GM21529 (cell line): ENCODE measurements at regions not wholly inside any gene's neighbourhood (a gene's known extent, or its start where the extent isn't known, plus 50 kb on each side); places are given as distances from the start of the nearest gene placed in this dataset.

Experiments
- ATAC-seq: cut with Tn5 transposase; IDR thresholded peaks from one replicate; pipeline ENCODE4 v1.9.1; 2021; ENCODE audit not compliant: unreplicated experiment

DNA sequence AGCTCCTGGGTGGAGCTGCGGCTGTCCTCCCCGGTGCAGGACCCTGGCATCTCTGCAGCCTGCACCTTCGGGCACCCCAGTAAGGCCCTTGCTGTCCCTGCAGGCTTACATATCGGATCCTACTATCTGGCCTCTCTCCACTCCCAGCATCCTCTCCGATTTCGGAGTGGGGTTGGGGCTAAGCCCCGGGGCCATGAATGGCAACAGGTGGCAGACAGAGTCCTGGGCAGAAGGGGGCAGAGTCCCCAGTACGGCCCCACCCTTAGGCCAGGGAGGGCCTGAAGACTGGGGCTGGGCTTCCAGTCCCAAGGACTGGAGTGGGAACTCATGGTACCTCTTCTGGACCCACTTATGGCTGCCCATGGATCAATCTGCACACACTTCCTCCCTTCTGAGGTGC, 180.4 kb upstream of the MC4R start:
- ATAC-seq, result no peak

DNA sequence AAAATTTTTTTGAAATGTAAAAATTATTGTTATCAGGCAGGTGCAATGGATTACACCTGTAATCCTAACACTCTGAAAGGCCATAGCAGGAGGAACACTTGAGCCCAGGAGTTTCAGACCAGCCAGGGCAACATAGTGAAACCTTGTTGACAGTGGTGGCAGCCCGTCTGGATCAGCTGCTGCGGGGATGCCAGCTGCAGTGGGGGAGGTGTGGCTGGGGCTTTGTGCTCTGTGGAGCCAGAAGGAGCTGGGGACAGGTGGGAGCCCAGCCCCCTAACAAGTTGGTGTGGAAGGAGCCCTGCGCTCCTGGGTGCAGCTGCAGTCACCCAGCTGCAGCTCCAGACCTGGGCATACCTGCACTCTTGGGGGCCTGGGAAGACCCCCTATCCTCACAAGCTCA, 182.4 kb upstream of the MC4R start:
- ATAC-seq, result no peak

DNA sequence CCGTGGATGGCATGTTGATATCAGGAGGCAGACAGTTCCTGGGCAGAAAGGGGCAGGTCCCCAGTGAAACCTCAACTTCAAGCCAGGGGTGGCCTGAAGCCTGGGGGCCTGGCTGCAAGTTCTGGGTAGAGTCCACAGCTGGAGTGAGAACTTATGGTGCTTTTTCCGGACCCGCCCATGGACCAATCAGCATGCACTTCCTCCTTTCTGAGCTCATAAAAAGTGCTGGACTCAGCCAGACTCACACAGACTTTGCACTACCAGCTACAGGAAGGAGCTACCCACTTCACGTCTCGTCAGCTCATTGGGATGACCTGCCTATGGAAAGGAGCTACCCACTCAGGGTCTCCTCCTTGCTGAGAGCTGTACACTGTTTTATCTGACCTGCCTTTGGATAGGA, 183.1 kb upstream of the MC4R start:
- ATAC-seq, result no peak

DNA sequence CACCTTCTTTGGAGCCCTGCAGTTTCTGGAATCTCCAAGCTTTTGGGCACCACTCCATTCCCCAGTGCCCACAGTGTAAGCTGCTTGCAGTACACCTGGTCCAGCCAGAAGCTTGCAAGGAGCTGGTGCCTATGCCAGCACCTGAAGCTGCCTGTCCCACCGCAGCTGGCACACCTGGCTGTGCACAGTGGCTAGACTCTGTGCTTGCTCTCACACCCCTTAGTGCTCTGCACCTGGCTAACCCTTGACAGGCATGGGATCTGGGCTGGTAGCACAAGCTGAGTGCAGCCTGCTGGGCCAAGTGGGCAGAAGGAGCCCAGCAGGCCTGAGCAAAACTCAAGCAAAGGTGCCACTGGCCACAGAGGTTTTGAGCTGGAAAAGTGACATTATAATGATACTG, 183.8 kb upstream of the MC4R start:
- no peak for ATAC-seq

DNA sequence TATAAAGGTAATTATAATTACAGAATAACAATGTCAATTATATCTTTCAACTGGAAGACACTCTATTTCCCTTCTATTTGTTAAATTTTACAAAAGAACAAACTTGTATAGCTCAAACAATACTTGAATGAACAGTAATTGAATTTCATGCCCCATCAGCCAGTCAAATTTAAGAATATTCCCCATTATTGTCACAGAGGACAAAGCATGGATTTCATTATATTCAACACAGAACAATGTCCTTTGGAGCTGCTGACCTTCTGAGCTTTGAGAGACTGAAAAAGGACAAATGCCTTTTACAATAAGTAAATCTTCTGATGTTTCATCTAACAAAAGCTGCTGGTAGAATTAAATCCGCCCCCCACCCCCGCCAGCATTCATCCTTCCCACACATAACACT, 187.5 kb upstream of the MC4R start:
- ATAC-seq, result no peak

DNA sequence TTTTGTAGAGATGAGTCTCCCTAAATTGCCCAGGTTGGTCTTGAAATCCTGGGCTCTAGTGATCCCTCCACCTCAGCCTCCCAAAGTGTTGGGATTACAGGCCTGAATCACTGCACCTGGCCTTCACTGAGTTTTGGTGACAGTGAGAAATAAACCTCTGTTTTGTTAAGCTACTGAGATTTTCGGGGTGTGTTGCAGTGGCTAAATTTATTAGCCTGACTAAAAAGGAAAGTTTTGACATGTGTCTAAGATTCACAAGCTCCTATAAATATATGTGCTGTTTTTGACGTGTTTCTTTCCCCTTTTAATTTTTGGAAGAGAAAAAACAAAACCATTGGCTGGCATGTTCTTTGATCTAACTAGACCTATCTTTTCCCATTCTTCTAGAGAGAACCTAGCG, 190.5 kb upstream of the MC4R start:
- ATAC-seq, result no peak

DNA sequence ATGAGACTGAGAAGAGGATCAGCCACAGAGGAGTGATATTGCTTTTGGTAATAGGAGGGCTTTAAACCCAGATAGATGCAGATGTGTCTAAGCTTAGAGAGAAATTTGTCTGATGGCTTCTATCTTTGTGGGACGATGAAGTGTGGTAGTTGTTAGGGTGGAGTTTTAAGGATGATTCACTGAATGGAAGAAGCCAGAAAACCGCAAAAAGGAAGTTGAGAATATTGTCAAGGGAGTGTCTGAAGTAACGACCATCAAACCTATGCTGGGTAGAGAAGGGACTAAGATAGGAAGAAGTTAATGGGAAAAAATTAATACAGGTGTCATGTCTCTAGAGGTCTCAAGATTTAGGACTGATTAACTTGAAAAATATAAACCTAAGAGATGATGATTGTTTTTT, 195.6 kb upstream of the MC4R start:
- no peak for ATAC-seq

DNA sequence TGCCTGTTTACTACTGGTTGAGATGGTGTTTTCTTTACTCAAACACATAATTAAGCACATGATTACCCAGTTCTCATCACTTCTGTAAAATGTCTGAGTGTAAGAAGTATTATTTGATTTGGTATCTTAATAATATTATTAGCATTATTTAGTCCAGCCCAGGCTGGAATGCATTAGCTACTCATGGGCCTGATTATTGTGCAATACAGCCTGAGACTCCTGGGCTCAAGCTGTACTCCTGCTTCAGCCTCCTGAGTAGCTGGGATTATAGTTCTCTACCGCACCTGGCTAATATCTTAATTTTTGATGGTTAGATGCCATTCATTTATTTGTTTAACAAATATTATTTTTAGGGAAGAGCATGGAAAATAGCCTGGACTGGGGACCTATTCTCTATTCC, 197.6 kb upstream of the MC4R start:
- ATAC-seq, result no peak

DNA sequence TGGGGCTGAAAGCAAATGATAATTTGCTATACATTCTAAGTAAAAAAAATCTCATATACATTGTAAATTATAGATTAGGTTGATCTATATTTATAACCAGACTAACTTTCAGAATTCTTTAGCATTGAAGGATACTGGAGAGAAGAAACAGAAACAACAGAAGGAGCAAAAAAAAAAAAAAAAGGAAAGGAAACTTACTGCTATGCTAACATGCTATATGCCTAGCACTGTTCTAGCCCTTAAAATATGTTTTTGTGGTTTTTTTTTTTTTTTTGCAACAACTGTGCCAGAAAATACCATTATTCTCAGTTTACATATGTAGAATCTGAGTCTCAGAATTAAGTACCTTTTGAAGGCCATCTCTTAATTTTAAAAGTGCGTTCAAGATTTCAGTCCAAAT, 204.9 kb upstream of the MC4R start:
- no peak for ATAC-seq

DNA sequence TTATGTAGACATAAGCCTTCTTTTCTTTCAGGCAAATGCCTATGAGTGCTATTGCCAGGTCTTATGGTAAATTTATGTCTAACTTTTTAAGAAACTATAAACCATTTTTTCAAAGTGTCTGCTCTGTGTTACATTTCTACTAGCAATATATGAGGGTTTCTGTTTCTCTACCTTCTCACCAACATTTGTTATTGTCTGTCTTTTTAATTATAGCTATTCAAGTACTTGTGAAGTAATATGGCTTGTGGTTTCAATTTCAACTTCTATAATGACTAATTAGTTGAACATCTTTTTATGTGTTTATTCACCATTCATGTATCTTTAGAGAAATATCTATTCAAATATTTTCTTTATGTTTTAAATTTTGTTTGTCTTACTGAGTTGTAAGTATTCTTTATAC, 213.1 kb upstream of the MC4R start:
- ATAC-seq, result no peak

DNA sequence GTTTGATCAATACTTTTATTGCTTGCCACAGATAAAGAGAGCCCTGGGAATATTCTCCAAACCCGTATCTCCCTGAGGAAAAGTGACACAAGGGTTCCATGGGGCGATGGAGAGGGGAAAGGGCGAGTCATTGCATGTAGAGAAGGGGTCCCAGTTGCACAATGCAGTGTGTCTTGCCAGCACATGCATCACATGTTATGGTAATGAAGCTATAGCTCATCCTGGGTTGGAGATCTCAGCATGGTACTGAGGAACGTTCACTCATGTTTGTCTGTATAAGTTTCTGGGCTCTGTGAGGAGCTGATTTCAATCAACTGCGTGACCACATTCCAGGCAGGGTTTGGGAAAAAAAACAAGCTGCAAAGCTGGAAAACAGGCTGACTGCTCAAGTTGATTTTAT, 220.7 kb upstream of the MC4R start:
- ATAC-seq, result no peak

DNA sequence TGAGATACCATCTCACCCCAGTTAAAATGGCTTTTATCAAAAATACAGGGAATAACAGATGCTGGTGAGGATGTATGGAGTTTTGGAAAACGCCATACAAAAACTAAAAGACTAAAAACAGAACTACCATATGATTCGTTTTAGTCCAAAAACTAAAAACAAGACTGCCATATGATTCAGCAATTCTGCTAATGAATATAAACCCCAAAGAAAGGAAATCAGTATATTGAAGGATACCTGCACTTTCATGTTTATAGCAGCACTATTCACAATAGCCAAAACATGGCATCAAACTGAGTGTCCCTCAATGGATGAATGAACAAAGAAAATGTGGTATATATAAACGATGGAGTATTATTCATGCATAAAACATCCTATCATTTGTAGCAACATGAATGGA, 224.4 kb upstream of the MC4R start:
- ATAC-seq, result no peak

DNA sequence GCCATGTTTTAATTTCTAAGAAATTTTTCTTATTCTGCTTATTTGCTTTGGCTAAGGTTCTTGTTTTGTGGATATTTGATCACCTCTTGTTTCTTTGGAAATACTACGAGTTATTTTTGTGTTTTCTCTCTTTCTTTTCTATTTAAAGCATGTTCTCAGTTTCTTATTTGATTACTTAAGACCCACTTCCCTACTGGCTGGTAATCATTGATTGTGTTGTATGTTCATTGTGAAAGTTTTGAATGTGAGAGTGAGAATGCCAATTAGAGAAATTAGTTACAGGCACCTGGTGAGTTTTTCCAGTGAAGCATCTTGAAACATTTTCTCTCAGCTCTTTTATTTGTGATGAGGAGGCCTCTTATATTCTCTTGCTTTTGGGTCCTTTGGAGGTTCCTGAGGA, 226.7 kb upstream of the MC4R start:
- ATAC-seq, result peak; percentile 93

DNA sequence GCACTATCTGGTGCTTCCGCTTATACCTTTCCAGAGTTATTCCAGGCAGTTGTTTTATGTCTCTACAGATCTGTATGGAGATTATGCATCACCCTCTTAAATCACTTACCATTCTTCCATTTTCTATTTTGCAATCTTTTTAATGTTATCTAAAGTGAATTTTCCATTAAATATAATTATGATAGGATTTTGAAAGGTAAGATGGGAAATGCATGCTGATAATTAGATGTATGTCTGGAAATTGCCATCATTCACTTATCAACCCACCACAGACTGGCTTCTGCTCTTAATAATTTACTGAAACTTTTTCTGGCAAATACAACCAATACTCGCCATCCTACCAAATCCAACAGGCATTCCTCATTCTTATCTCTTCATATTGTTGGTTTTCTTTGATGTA, 227.4 kb upstream of the MC4R start:
- no peak for ATAC-seq

DNA sequence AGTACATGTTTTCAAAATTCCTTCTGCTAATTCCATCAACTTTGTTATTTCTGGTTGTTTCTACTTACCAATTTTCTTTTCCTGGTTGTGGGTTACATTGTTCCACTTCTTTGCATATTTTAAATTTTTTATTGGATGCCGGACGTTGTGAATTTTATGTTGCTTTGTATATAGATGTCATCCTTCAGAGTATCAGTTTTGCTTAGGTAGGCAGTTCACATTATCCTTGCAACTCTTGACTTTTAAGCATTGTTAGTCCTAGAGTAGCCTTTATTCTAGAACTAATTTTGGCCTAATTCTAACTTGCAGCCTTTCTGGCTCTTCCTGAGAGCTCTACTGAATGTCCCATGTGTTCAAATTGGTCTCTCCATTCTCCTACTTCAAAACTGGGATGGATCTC, 228.7 kb upstream of the MC4R start:
- ATAC-seq, result no peak

DNA sequence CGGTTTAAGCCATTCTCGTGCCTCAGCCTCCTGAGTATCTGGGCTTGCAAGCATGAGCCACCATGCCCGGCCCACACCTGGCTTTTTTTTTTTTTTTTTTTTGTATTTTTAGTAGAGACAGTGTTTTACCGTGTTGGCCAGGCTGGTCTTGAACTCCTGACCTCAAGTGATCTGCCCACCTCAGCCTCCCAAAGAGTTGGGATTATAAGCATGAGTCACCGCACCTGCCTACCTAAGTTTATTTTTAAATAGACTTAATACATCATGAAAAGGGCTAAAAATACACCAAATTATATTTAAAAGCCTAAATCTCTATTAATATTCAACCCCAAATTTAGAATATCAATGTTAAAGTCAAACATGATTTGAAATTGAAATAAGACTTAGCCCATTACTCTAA, 250.8 kb upstream of the MC4R start:
- no peak for ATAC-seq

DNA sequence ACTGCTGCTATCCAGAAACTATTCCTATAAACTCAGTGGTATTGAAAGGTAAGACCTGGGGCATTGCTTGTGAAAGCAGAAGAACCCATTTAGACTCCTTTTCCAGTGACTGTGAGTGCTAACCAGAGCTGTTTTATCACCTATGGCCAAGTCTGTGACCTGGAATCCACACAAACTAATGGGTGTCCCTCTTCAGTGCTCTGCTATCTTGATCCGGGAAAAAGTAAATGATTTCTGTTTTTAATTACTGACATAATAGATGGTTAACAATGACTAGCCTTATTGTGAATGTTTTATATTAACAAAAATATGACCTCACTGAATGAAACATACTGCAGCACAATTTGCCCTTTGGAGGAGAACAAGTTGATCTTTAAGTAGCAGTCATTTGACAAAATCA, 251.6 kb upstream of the MC4R start:
- no peak for ATAC-seq

DNA sequence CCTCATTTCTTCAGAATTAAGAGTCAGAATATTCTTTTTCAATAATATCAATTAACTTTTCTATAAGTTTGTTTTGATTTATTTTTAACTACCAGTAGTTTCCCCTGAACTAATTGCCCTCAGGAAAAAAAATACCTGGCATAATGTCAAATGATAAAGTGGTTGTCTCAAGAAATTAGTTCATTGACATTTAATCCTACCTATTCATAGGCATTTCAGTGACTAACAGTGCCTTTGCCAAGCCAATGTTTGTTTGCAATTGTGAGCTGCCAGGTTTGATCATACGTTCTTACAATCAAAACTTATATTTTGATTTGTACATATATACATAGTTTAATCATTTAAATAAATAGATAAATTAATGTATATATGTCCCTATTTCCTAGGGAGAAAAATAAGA, 267.3 kb upstream of the MC4R start:
- ATAC-seq, result no peak

DNA sequence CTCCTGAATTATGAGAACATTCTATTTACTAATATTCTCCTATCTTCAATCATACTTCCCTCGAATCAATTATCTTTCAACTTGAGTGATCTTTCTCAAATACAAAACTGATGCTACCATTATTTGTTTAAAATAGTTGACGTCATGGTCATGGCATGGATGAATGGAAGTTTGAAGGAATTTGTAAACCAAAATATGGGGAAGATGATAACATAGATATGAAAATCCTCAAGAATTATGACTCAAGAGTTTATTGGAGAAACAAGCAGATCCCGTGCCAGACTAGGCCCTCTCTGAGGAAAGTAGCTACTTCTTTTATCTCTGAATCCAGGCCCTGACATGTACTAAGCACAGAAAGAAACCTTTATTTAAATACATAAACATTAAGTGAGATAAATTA, 270.4 kb upstream of the MC4R start:
- no peak for ATAC-seq

DNA sequence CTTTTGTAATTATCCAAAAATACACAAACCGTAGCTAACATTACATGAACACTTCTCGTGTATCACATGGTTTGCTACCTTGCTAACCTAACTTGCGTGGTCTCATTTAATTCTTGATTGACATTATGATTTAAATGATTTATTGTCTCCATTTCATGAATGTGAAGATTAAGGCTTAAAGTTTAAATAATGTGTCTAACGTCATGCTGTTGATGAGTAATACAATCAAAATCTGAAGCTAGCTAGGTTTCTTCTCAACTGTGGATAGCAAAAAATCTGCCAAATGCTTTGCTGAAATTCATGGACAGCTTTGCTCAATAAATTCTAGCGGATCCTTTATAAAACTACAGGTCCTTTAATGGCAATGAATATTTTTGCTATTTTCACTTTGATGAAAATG, 274.1 kb upstream of the MC4R start:
- no peak for ATAC-seq

DNA sequence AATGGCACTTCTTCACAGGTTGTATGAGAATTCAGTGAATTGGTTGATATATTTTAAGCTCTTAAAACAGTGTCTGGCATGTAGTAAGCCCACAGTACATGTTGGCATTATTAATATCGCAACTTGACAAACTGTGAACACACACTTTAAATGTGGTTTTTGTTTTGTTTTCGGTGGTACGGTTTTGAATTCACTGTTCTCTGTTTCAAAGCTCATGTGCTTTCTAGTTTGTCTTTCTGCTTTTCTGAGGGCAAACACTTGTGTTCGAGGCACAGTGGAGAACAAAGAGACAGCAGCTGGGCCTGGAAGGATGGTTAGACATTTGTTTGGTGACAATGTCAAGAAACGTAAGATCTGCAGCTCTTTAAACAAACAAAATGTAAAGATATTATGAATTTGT, 276.5 kb upstream of the MC4R start:
- peak; percentile 93 for ATAC-seq

DNA sequence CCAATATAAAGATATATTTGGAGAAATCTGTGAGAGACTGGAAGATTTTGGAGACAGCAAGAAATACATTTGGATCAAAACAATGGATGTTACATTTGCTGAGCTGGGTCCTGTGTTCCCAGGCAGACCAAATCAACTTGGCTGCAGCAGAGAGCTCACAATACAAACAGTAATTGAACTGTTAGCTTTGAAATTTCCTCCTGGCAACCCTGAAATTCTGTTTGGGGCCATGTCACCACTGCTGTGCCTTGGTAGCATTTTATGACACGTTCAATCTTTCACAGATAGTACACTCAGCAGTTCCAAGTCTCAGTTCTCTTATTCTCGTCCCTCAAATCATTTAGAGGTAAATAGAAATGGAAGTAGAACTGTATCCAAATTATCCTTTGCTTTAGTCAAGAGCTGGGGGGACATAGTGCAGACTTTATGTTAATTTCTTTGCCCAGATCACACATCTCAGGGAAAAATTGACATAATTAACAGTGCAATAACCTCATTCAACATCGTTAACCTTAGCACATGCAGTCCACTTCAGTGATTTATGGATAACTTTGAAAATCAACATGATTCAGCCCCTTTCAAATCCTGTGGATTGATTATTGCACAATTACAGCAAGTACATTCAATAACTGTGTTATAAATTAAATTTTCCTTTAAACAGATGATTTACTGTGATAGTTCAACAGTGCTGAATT, 277.4 kb upstream of the MC4R start:
- ATAC-seq, result no peak

DNA sequence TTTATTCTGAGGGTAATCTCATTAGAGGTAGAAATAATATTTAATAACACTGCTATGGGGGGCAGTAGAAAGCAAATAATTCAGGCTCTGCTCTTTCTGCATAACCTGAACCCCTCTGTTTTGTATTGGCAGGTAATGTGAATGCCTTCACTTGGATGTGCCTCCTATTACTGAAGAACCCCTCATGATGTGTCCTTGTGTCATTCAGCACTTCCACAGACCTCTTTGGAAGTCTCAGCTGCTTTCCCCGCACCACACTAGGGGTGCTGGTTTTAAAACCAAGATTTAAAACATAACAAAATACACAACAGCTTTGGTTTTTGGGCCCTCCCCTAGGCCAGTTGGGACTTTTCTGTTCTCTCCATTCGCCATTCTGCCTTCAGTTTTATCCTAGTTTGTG, 281.7 kb upstream of the MC4R start:
- ATAC-seq, result no peak

DNA sequence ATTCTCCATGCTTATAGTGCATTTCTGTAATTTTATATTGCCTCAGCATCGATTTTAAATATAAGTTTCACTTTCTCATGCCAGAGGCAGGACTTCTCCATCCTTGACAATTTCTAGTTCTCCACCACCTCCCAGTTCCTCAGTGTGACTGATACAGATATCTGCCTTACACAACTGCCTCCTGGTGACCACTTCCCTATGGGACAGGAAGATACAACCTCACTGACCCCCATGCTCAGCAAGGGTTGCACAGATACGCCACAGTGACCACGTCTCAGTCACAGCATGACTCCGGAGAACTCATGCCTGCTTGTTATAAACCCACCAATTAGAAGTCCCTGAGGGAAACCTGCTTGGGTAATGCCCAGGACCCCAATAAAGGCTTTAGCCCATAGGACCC, 284.0 kb upstream of the MC4R start:
- no peak for ATAC-seq
